ENCODE measurements at regions not wholly inside any gene's neighbourhood (a gene's known extent, or its start where the extent isn't known, plus 50 kb on each side); places are given as distances from the start of the nearest gene placed in this dataset.

- TF ChIP-seq CTCF (conservative IDR thresholded peaks at IDR 0.05) = no peak
- TF ChIP-seq ZFX (IDR thresholded peaks at IDR 0.05) = no peak
Measured at GRCh38 chr1:9444532-9444931, 94.7 kb upstream of the SLC25A33 start.

Measured in C4-2B (cell line).